HG03521 (cell line): ENCODE measurements at regions not wholly inside any gene's neighbourhood (a gene's known extent, or its start where the extent isn't known, plus 50 kb on each side); places are given as distances from the start of the nearest gene placed in this dataset.
"Not testable (repeated sequence)": the region's sequence is repeated elsewhere in the genome, so short reads cannot be mapped to it uniquely, and the experiment has no call there.

Experiments
- ATAC-seq: cut with Tn5 transposase; IDR thresholded peaks from one replicate; pipeline ENCODE4 v1.9.1; 2021; ENCODE audit warnings: mild to moderate bottlenecking, moderate library complexity; ENCODE audit not compliant: unreplicated experiment

- no peak for ATAC-seq
Measured at GRCh38 chr9:11697126-11697525, 996.1 kb upstream of the TYRP1 start.

DNA sequence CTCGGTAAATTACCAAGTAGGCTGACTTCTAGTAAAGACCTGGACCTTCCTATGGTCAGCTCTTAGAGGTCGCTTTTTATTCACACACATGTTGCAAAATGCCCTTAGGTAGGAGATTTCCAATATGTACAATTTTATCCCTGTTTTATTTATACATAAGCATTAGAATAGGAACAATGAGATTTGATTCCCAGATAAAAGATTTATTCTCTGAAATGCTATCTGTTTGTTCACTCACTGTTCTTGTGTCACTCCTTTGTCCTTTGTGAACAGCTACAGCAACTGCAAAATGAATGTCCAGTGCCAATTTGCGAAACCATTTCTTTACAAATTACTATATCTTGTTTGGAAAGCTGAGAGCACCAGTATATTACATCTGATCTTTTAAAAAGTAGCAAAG is 991.5 kb upstream of the TYRP1 start:
- no peak for ATAC-seq

GRCh38 chr9:11702548-11702947 is 990.6 kb upstream of the TYRP1 start:
- no peak for ATAC-seq

DNA sequence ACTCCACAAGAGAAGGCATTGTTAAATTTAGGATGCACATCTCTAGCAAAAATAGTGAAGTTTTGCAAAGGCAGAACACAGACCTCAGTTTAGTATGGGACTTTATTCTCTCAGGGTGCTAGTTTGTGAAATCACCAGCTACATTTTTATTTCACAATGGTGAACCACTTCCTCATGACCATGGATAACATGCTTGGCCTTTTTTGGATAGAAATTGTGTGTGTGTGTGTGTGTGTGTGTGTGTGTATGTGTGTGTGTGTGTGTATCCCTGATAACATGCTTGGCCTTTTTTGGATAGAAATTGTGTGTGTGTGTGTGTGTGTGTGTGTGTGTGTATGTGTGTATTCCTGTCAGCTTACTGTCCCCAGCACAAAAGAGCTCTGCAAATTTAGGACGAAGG is 989.0 kb upstream of the TYRP1 start:
- not testable (repeated sequence) for ATAC-seq

DNA sequence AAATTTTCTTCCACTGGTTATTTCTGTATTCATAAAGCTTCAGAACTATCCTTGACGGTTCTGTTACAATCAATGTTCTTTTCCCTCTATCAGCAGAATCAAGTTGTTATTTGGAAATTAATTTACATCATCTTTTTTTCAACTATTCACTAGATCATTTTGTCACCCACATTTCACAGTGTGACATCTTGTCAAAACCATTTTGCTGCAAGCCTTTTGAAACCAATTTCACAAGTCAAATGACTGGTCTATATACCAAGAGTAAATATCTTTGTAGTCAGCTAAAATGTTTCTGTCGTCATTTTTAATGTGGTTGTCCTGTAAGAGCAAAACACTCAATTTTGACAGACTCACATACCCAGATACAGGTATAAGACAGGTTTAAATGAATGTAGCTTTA is 984.3 kb upstream of the TYRP1 start:
- ATAC-seq = no peak

- ATAC-seq = no peak
Measured at GRCh38 chr9:11709567-11709966, 983.6 kb upstream of the TYRP1 start.

GRCh38 chr9:11713077-11713476 is 980.1 kb upstream of the TYRP1 start:
- ATAC-seq = no peak

DNA sequence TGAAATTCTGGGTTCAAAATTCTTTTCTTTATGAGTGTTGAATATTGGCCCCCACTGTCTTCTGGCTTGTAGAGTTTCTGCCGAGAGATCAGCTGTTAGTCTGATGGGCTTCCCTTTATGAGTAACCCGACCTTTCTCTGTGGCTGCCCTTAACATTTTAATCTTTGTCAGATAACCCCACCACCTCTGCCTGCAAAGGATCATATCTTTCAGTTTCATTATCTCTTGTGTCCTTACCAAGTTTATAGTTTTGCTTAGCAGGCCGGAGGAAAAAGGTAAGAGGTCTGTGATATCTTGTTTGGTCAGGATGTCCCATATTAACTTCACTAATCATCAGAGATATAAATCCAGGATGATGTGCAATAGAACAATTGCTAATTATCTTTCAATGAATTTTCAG is 970.2 kb upstream of the TYRP1 start:
- ATAC-seq = no peak

- ATAC-seq = no peak
Measured at GRCh38 chr9:11726659-11727058, 966.5 kb upstream of the TYRP1 start.

GRCh38 chr9:11735391-11735790 is 957.8 kb upstream of the TYRP1 start:
- ATAC-seq = no peak

- no peak for ATAC-seq
Measured at GRCh38 chr9:11742471-11742870, 950.7 kb upstream of the TYRP1 start.

DNA sequence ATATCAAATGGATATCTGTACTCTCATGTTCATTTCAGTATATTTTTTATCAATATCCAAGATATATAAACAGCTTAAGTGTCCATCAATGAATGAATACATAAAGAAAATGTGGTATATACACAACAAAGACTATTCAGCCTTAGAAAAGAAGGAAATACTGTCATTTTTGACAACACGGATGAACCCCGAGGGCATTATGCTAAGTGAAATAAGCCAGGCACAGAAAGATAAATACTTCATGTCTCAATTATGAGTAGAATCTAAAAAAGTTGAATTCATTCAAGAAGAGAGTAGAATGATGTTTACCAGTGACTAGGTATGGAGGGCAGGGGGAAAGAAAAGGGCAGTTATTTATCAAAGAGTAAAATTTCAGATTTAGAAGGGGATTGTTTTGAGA is 949.8 kb upstream of the TYRP1 start:
- no peak for ATAC-seq

DNA sequence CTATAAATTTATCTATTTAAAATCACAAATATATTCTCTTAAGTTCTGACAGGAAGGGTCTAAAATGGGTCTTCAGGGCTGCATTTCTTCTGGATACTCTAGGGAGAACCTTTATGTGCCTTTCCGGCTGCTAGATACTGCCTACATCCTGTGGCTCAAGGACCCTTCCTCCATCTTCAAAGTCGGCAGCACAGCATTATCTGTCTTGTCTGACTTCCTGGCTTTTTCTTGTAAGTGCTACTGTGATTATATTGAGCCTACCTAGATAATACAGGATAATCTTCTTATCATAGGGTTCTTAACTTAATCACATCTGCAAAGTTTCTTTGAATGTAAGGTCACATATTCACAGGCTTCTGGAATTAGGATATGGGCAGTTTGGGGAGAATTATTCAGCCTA is 943.8 kb upstream of the TYRP1 start:
- ATAC-seq = no peak

GRCh38 chr9:11755951-11756350 is 937.2 kb upstream of the TYRP1 start:
- ATAC-seq = no peak

- no peak for ATAC-seq
Measured at GRCh38 chr9:11757408-11757807, 935.8 kb upstream of the TYRP1 start.

DNA sequence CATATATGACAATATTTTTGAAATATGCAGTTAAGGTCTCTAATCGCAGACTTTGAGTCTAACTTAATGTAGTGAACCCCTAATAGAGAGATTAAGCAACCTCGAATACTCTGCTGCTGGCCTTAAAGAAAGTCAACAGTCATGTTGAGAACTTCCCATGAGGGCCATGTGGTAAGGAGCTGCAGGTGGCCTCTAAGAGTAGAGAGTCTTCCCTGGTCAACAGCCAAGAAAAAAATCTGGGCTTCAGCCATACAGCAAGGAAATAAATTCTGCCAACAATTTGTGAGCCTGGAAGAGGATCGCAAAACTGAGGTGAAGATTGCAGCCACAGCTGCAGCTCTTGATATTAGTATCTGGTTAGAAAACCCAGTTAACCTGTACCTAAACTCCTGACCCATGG is 935.2 kb upstream of the TYRP1 start:
- ATAC-seq = no peak

DNA sequence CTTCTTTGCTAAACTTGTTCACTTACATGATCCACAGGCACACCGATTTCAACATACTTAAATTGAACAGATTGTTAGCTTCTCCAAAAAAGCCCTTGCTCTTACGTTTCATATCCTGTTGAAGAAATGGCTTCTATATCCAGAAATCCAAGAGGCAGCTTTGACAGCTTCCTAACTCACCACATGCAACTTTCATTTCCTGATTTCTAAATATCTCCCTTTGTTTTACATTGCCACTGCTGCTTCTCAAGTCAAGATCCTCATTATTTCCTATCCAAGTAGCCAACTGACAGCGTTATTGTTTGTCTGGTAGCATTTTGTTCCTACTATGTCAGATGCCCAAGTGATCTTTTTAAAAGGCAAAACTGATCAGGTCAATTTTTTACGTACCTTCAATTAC is 913.2 kb upstream of the TYRP1 start:
- no peak for ATAC-seq

- no peak for ATAC-seq
Measured at GRCh38 chr9:11792870-11793269, 900.3 kb upstream of the TYRP1 start.

- ATAC-seq = no peak
Measured at GRCh38 chr9:11794984-11795383, 898.2 kb upstream of the TYRP1 start.

DNA sequence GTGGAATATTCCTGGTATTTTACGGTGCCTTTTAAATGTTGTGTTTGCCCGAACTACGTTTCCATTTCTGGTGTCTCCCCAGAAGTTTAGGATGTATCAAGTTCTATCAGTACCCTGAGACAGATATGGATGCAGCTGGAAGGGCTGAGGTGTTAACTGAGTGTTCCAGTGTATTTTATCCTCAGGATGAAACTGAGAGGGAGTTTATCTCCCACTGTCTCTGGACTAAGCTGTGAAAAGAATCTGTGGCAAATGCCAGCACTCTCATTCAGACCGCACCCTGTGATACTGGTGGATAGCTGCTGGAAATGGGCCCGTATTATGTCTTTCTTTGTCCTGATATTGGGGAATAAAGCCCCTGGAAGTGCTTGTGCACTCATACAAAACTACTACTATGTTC is 887.2 kb upstream of the TYRP1 start:
- no peak for ATAC-seq

- no peak for ATAC-seq
Measured at GRCh38 chr9:11821306-11821975, 871.7 kb upstream of the TYRP1 start.

- no peak for ATAC-seq
Measured at GRCh38 chr9:11828201-11828600, 865.0 kb upstream of the TYRP1 start.

DNA sequence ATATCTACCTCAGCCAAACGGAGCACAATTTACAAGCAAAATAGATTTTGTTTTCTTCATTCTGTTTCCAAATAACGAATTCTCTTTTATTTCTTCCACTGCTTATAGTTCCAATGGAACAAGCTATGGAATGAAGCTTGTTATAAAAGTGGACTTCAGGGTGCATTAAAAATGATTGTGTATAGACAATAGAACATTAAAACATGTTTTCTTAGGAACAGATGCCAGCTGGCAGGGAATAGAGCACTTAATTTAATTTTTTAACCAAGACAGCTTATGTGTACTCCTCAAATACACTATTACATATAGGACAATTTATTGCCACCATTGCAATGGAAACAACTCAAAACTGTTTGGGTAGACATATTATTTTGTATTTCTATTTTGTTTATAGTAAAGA is 860.1 kb upstream of the TYRP1 start:
- ATAC-seq = no peak
